ENCODE measurements at regions not wholly inside any gene's neighbourhood (a gene's known extent, or its start where the extent isn't known, plus 50 kb on each side); places are given as distances from the start of the nearest gene placed in this dataset.

DNA sequence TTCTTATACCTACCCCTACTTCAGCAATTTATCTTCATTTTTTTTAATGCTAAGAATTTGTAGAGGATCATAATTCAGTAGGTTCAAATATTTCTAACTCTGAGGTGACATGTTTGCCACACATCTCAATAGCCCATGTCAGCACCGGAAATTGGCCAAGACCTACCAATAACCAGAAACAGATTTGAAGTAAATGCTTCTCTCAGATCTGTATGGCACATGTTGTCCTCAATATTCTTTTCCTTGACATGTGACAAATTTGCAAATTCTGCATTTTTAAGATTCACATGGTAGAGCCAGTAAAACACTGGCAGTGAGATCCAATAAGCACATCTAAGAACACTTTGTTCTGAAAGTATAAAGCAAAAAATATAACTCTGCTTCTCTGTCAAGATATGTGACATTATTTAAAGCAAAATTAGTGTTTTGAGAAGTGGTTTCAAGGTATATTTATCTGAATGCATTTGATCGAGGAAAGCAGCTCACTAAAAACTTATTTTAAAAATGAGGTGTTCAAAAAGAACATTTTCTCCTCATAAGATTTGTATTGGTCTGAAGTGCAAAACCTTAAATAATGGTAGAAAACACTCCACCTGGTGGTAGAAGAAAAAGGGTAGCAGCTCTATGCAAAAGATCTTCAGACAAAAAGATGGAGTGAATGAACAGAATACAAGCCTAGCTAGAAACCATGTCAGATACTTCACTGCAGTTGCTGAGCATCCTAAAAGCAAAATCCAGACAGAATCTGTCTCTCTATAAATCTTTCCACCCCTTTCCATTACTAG lies 513.8 kb upstream of the FAM241A start:
- DNase-seq, result peak; percentile 27

DNA sequence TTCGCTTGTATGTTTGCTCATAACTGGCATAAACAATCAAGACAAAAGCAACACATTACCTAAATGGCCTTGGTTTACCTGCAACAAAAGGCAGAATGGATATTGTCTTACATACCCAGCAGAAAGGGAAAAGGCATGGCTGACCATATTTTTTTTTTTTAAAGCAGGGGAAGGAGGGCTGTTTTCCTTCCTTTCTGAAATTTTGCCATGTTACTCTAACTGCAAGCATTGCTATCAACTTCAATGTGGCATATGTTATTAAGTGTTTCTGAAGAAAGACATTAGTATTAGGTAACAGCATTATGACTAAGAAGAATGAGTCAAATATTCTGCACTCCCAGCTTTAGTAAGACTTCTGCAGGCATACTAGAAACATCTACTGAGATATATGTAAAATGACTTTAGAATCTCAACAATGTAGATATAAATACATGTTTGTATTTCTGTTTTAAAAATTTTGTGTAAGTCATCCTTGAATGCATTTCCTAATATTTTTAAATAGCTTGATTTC lies 512.6 kb upstream of the FAM241A start:
- peak; percentile 3 for DNase-seq

DNA sequence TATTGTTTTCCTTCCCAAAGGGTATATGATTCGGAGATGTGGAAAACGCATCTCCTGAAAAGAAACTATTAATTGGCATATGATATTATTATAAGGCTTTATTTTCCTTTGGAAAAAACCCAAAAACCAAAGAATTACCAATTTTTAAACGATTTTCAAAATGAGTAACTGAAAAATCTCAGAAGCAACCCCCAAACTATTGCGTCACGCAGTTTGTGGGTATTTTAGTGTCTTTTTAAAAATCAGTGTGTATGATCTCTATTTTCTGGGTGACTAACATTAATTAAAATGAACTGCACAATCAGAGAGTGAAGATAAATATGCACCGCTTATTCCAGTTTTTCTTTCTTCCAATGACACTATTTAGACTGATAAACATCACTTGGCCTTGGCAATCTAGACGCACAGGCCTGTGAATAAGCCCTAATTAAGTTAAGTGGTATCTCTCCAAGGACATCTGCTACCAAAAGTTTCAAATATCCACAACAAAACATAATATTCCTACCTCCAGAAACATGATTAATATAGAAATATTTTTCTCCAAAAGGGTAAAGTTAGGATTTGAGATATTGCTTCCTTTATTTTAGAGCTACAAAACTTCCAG lies 511.5 kb upstream of the FAM241A start:
- DNase-seq, result no peak

- DNase-seq, result no peak
Observed at GRCh38 chr4:111635646-111636045, 509.6 kb upstream of the FAM241A start.

- no peak for DNase-seq
Observed at GRCh38 chr4:111636961-111637585, 508.2 kb upstream of the FAM241A start.

DNA sequence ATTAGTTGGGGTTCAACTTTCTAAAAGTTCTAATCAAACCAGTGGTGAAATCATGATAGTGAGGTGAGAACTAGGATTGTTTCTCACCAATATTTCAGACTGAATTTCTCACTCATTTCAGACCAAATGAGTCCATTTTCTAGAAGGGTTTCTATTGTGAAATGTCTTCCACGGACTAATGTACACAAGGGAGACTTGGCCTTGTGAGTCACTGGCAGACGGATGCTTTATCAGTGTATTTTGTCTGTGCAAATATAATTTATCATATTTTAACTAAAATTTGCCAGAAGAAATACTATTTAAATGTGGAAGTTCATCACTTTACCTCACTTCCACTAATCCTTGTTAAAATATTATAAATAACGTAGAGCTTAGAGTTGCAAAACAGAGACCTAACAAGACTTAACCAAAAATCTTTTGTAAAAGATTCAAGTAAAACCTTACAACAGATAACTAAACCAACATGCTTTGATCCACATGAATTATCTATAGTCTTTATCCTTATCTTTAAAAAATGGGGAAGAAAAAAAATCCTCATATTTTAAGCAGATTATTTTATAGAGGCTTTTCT lies 506.0 kb upstream of the FAM241A start:
- no peak for DNase-seq

- peak; percentile 24 for DNase-seq
Observed at GRCh38 chr4:111639876-111640275, 505.4 kb upstream of the FAM241A start.

DNA sequence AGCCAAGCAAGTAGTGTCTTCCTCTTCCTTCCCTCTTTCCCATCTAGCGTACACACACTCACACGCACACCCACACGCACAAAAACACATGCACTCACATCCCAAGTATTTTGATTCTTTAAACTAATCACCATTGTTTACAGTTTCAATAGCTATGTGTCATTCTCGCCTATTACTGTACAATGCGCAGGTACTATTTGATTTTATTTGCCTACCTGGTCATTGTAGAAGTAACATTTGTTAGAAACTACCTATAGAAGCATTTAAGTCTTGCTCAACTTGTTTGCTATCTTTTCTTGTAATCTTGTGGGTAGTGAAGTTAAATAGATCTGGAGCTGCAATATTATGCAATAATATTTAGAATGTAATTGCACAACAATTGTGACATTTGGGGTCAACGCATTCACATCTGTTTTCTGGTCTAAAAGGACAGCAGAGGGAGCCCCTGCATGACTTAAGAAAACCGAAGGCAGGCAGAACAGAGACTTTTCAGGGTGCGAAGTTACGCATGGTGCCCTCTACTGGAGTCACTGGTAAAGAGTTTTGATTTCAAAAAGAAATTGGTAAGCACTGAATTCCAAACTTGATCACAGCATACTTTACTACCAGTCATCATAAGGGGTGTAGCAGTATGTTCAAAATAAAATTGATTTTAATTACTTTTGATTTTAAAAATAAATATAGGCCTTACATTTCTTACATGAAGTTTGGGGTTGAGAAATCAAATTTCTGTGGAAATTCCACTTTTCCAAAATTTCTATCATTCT lies 503.3 kb upstream of the FAM241A start:
- DNase-seq, result peak; percentile 80

GRCh38 chr4:111648056-111648455 lies 497.2 kb upstream of the FAM241A start:
- no peak for DNase-seq

GRCh38 chr4:111649308-111649707 lies 495.9 kb upstream of the FAM241A start:
- no peak for DNase-seq

DNA sequence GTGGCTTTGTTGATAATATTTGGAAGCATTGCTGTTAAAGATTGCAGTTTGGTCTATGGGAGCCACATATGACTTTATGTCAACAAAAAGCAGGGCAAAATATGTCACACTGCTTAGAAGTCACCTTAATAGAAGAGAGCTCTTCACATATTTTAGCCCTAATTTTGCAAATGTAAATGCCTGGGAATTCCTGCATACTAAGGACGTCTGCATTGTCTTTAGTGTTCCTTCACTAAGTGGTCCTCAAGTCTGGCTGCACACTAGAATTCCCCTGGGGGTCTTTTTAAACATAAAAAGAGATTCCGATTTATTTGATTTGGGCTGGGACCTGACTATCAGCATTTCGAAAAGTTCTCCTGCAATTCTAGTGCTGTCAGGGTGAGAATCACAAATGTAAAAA lies 495.1 kb upstream of the FAM241A start:
- DNase-seq, result no peak

DNA sequence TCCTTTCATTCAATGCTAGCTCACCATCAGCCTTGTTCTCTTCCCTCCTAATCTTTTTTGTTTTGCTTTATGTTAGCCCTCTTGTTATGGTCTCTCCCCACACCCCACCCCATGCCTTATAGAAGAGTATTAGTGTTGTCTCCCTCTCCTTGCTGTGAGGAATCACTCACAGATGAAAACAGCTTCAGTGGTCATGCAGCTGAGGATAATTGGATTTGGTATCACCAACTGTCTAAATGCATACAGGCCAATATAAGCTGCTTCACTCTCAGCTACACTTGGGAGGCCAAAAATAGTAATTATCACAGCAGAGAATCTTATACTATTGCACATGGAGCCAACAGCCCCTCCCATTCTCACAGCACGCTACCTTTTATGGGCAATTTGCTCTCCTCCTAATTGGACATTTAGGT lies 494.6 kb upstream of the FAM241A start:
- no peak for DNase-seq

GRCh38 chr4:111652236-111652635 lies 493.0 kb upstream of the FAM241A start:
- DNase-seq, result no peak

- DNase-seq, result no peak
Observed at GRCh38 chr4:111652986-111653385, 492.3 kb upstream of the FAM241A start.

- DNase-seq, result no peak
Observed at GRCh38 chr4:111662496-111662895, 482.8 kb upstream of the FAM241A start.

- no peak for DNase-seq
Observed at GRCh38 chr4:111664308-111664945, 480.8 kb upstream of the FAM241A start.

DNA sequence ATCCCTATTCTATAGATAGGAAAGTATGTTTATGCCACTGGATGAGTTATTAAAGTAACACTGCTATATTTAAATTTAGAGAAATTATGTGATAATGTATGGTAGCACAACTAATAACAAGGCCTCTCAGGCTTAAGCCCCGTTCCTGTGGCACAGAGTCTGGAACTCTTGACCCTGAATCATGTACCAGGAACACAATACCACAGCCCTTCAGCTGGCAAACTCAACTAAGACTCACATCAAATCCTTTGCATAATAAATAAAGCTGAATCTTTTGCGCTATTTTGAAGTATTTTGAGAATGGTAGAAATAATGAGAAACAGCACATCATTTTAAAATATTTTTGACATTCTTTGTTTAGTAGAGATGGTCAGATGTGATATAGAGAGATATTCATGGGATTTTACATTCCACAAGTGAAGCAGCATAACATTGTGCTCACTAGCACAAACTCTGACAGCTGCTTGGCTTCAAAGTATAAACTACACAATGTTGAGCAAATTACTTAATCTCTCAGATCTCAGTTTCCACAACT lies 478.4 kb upstream of the FAM241A start:
- DNase-seq, result no peak

DNA sequence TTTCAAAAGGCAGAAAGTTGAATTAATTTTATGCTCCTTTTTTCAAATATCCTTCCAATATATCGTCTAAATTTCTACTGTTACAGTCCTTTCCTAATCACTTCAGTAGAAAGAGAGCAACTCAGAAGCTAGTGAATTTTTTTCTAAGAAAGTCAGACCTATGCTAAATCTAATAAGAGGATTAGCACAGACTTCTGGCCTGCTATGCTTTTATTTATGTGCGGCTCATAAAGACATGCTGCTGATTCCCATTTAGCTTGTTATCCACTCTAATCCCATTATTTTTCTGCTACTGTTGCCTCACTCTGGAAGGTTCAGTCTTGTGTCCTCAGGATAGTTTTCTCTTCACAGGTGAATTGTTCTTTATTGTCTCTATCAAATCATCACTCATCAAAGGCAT lies 473.5 kb upstream of the FAM241A start:
- no peak for DNase-seq

- DNase-seq, result no peak
Observed at GRCh38 chr4:111675746-111676145, 469.5 kb upstream of the FAM241A start.

GRCh38 chr4:111676533-111676932 lies 468.7 kb upstream of the FAM241A start:
- no peak for DNase-seq

DNA sequence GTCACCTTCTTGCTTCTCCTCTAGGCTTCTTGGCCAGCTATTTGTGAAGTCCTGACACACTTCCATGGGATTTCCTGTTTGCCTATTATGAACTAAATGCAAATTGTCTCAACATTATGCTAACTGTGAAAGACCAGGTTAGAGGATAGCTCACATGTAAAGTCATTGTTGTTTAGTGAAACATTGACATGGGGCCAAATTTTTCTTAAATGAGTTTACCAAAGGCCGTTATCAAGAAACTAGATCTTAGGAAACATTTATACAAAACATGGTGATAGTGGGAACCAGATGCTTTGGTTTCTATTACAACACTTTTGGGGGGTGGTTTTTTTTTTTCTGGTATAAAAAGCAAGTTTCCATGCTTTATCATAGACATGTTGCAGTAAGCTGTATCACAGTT lies 466.8 kb upstream of the FAM241A start:
- no peak for DNase-seq

- DNase-seq, result no peak
Observed at GRCh38 chr4:111678908-111679307, 466.3 kb upstream of the FAM241A start.

All from kidney glomerular epithelial cell (primary cell).